Hematopoietic multipotent progenitor cell treated with erythropoietin and hydrocortisone succinate and interleukin-3 and kit ligand, for 8 days (in vitro differentiated cells): ENCODE measurements at regions not wholly inside any gene's neighbourhood (a gene's known extent, or its start where the extent isn't known, plus 50 kb on each side); places are given as distances from the start of the nearest gene placed in this dataset.

Experiments
- DNase-seq: peaks from one replicate; pipeline ENCODE4 v3.0.0-alpha.2; 2015

DNA sequence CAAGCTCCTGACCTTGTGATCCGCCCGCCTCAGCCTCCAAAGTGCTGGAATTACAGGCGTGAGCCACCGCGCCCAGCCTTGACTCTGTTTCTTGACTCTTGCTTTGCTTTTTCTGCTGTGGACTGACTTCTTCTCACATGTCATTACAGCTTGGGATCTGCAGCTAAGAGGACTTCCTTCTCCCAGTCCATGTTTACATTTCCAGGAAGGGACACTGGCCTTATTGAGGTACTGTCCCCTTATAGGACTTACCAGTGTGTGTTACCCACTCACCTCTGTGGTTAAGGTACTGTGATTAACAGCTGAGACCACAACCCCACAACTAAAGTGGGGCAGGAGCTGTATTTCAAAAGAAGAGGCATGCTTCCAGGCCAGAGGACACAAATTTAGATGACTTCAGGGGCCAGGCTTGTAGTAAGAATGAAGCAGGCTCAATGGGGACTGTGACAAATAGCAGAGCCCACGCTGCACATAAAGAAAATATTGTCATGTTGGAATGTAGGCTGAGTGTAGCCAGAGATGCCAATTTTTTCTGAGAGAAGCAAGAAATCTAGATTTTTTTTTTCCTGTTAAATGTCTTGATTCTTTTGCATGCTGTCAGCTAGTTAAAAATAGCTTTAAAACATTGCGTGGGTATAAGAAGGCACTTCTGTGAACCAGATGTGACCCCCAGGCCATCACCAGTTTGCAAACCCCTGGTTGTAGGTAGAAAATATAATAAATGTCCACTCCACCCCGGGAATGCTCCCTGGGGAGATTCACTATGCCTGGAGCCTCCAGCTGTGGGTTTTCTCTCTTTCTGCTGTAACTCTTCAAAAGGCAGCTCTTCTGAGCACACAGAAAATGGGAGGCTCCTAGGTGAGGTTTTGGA, 75.0 kb downstream of the PTPDC1 start:
- DNase-seq: no peak

DNA sequence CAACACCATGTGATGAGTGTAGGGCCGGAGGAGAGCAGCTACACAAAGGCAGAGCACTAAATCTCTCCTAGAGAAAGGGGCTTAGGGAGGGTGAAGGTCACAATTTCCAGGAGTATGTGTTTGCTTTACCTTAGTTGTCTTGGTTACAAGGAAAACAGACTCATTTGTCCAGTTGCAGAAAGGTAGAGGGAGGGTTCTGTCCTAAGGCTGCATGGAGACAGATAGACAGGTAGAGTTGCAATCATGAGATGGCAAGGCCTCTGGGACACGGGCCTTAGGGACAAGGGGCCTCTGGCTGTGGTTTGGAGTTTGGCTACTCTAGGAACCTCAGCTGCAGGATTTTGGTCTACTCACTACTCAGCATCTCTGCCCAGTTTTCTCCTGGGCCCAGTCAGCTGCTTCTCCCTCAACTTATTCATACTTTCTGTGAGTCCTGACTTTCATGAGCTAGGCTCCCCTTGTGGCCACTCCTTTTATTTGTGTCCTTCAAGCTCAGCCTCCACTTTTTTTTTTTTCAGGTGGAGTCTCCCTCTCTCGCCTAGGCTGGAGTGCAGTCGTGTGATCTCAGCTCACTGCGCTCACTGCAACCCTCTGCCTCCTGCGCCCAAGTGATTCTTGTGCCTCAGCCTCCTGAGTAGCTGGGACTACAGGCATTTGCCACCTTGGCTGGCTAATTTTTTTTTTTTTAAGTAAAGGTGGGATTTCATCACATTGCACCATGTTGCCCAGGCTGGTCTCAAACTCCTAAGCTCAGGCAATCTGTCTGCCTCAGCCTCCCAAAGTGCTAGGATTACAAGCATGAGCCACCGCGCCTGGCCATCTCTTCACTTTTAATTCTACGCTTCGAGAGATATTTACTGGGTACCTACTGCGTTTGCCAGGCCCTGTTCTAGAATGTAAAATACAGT, 76.6 kb downstream of the PTPDC1 start:
- DNase-seq: no peak

DNA sequence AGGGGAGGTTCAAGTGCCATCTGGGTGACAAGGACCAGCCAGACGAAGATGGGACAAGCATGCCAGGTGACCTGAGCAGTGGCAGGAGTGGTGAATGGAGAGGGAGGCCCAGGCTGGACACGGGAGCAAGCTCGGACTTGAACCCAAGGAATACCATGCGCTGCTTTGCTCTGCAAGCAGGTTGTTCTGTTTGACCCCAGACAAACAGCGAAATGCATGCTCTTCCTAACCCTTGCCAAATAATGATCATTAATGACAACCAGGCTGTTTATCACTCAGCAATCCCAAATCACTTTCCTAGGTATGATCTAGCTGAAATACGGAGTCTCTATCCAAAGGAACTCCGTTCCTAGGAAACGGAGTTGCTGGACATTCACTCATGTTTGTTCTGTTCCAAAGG, 77.4 kb downstream of the PTPDC1 start:
- DNase-seq: no peak

DNA sequence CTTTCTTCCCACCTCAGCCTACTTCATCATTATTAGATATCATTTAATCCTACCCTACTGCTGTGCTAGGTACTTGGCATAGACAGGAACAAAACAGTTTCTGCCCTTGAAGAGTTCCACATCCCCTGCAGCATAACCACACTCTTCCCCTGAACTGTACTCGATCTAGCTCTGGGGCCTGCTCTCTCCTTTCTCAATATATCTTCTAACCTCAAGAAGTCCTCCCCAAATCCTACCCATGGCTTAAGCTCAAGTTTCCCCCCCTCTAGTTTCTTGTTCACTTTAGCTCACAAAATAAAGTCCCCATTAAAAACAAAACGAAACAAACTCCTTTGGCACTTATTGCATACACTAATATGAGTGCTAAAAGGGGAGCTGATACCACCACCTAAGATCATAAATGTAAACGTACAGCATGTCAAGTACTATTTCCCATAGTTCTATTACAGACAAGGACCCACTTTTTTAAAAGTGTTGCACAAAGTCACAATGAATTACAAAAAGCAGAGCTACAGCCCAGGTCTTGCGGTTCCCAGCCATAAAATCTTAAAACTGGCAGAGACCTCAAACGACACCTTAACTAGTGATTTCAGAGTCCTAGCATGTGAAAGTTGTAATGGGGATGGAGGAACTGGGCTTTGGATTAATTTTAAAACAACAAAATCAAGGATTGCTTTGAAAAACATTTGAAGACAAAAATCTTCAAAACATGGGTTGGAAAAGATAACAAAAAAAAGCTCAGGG, 80.7 kb downstream of the PTPDC1 start:
- no peak for DNase-seq

DNA sequence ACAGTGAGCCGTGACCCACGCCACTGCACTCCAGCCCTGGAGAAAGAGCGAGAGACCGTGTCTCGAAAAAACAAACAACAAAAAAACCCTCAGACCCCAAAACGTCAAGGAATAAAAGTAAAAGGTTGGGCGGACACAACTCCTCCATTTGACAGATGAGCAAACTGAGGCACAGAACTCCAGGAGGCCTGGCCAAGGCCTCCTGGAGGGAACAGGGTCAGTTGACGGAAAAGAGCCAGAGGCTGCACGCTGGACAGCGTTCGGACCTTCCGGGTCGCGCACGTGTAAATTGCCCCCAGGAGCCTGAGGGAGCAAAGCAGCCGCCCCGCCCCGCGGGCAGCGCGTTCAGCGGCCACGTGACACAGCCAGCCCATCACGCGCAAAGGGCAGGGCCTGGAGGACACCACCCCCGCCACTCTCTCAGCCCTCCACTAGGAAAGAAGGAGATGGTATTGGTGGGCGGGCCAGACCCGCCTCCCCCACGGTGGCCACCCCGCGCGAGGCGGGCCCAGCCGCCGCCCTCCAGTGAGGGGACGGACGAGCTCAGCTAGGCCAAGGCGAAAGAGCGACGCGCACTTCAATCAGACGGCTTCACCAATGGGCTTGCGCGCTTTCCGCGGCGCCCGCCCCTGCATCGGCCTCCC, 81.5 kb downstream of the PTPDC1 start:
- peak; percentile 98 for DNase-seq

DNA sequence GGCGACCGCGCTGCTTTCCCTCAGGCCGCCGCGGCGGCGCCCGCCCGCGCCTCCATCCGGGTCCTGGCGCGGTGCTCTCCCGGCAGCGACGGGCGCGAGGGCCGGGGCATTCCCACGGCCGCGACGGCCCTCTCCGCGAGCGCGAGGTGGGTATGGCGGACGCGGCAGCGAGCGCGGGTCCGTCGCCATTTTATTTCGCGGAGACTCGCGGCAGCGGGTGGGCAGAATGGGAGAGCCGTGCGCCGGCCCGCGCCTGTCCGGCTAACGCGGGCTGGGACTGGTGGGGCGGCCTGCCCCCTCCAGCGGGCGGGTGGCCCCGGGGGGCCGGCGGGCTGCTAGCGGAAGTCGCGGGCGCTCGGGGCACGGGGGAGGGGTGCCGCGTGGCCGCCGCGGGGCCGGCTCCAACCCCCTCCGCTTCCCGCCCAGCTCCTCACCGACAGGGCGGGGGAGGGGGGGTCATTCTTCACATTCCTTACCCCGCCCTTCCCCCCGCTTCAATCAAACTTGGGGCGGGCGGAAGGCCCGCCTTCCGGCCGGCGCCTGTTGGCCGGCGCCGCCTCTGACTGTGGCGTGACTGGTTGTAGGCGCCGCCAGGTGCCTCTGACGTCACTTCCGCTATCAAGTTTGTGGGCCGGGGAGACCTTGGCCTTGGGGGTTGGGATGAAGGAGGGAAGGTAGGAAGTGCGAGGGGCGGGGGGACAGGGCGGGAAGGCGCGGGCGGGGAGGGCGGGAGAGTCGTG, 82.1 kb downstream of the PTPDC1 start:
- peak; percentile 99 for DNase-seq

DNA sequence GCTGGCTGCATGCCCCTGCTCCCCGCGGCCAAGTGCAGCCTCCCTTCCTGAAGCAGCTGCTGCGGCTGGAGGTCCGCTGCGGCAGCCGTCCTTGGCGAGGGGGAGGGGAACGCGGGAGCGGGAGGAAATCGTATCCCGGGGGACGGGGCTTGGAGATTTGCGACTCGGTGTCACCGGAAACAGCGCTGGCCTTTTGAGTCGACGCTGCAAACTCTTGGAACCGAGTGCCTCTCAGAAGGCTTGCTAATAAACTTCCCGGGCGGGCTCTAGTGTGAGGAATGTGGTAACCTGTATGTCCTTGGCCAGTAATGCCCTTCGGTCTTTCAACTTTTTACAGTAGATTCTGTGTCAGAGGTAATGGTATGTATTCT, 82.7 kb downstream of the PTPDC1 start:
- no peak for DNase-seq

DNA sequence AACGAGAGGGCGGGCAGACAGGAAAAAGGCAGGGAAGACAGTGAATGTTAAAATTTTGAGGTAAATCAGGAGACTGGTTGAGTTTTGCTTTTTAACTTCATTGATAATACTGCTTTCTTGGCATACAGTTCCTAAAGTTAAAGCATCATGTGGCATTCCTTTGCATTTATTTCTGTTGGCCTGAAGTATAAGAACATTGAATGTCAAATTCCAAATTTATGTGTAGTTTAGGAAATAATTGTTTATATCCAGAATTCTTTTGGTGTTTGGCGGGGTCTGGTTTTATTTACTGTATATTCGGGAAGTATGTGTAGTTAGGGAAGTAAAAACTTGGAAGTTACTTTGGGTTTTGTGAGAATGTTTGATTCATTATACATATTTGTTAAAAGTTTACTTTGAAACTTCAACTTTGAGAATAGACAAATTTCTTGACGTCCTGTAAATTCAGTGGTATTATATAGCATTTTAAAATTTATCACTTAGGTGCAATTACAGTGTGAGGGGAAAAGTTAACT, 83.2 kb downstream of the PTPDC1 start:
- DNase-seq: no peak

DNA sequence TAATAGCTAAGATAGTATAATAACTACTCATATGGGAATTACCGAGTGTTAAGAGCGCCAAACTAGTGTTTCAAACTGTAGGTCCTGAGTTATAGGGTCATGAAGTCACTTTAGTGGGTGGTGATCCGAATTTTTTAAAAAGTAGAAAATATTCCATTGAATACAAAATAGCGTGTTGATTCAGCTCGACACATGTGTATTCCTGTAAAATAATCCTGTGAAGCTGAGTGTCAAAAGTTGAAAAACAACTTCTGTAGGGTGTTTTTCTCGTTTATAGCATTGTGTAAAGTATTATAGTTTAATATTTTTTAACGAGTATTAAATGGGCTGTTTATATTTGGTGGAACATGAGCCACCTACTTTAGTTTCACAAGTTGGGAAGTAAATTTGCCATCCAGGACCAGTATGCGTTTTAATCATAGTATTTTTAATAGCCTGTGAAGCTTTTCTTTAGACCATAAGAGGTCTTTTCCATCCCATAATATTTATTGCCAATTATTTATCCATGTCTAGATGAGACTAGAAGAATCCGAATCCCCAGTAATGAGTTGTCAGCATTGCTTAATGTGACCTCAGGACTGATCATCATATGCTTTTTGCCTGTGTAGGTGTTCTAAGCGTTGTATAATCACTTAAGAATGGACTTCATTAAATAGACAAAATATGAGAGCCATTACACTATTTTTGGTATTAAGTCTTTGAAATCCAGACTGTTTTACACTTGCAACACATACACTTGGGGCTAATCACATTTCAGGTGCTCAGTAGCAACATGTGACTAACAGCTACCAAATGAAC, 84.1 kb downstream of the PTPDC1 start:
- DNase-seq: no peak

DNA sequence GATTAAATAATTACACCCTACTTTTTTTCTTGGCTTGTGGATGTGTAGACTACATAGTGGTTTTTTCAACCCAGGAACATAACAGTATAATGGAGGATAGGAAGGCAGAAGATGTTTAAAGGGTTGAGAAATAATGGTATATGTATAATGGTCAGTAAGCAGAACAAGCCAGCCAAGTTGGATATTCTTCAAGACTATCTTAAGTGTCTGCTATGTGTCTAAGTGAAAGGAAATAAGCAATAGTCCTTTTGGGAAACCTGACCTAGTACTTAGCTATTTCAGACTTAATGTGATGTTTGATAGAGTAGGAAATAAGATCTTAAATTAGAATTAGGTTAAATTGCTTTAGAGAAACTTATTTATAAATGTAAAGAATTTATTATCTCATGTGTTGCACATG, 85.7 kb downstream of the PTPDC1 start:
- no peak for DNase-seq

DNA sequence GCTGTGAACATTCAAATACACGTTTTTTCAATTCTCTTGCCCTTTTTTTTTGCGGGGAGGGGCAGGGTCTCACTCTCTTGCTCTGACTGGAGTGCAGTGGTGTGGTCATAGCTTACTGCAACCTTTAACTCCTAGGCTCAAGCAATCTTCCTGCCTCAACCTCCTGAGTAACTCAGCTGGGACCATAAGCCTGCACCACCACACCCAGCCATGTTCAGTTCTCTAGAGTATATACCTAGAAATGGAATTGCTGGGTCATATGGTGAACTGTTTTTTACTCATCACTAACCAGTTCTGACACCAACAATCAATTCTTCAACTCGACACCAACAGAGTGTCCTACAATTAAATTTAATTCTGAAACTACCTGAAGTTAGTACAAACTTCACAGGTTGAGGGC, 85.5 kb upstream of the ZNF169 start:
- DNase-seq: no peak

DNA sequence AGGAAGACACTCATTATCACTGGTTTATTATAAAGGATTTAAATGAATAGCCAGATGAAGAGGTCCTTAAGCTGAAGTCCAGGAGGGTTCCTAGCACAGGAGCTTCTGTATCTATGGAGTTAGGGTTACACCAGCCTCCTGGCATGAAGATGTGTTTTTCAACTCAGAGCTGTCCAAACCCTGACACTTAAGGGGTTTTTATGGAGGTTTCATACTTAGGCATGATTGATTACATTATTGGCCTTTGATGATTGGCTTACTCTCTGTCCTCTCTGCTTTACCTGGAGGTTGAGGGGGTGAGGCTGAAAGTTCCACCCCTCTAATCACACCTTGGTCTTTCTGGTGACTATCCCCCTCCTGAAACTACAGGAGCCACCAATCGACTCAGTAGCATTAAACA, 84.9 kb upstream of the ZNF169 start:
- no peak for DNase-seq

DNA sequence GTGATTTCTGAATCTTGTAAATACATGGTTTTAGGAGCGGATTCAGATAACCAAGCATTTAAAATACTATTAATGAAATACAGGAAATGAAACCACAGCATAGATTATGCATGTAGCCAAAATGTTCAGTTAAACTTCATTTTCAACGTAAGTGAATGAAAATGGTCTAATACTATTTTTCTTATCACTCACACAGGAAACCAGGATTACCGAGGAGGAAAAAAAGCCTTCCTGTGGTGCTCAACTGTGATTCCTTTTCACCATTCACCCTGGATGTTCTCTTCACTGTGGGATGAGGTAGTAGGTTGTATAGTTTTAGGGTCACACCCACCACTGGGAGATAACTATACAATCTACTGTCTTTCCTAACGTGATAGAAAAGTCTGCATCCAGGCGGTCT, 83.4 kb upstream of the ZNF169 start:
- no peak for DNase-seq

DNA sequence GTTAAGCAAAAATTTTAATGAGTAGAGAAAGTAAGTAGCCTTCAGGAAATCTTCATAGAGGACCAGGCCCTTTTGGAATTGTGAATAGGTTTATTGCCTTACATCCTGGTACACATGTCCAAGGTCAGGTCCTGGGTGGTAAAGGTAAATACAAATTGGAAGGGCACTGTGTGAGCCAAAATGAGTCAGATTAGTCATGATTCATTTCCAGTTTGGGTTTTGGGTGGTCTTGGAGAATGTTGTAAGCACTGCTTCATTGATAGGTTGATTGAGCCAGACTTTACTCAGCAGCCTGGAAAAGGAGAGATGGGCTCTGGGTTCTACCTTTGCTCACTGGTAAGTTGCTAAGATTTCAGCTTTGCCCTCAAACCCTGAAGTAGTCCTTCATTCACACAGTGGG, 82.5 kb upstream of the ZNF169 start:
- no peak for DNase-seq

DNA sequence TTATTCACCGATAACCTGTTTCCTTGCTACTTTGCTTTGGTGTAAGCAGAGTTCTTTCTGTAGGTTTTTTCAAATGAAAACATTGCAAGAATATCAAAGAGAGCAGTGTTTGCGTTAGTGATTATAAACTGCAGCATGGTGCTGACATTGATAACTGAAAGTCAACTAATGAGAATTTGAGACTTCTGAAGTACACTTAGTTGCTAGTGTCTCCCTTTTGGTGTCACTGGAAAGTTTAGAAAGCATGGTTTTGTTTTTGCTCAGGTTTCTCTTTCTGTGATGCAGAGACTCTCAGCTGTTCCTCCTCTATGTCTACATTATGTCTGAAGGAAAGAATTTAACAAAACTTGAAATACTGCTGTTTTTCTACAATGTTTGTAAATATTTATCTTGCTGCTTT, 80.2 kb upstream of the ZNF169 start:
- DNase-seq: no peak

DNA sequence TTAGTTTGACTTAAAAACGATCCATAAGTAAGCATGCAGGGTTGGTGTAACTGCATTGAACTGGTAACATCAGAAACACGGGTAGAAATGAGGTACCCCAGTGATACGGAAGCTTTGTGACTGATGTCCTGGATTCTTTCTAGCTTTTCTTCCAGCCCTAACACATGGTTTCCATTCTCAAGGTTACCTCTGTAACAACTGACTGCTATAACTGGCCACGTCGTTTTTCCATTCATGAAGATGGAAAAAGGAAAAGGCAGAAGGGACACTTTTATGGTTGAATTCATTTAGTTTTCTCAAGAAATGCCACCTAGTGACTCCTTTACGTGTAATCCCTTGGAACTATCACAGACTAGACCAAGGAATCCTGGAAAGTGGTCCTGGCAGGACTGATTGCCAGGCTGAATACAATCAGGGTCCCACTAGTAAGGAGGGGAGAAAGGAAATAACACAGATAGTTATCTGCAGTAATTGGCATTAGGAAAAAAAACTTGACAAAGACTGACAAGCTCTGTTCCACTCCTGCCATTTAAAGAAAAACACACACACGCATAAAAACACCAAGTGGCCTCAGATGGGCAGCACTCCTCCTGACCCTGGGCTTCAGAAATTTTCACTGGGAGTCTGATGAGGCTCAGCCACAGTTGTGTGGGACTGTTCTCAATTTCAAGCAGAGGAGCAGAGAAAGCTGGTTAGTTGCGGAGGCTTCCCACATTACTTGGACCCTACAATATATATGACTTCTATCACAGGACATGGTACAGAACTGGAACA, 77.5 kb upstream of the ZNF169 start:
- no peak for DNase-seq

DNA sequence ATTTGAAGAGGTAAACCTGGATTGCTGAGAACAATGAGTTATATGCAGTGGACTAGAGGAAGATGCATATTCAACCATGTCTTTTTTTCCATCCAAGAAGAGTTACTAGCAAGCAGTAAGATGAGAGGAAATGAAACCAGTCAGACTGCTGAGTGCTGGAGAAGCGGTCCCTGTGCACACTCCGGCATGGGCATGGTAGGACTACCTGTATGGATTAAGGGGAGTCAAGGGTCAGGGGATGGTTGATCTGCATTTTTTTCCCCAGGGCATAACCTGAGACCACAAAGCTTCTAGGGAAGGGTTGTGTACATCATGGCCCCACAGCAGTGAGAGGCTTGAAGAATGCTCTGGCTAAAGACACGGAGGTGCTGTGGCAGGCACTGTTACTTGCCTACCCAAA, 76.6 kb upstream of the ZNF169 start:
- DNase-seq: no peak

DNA sequence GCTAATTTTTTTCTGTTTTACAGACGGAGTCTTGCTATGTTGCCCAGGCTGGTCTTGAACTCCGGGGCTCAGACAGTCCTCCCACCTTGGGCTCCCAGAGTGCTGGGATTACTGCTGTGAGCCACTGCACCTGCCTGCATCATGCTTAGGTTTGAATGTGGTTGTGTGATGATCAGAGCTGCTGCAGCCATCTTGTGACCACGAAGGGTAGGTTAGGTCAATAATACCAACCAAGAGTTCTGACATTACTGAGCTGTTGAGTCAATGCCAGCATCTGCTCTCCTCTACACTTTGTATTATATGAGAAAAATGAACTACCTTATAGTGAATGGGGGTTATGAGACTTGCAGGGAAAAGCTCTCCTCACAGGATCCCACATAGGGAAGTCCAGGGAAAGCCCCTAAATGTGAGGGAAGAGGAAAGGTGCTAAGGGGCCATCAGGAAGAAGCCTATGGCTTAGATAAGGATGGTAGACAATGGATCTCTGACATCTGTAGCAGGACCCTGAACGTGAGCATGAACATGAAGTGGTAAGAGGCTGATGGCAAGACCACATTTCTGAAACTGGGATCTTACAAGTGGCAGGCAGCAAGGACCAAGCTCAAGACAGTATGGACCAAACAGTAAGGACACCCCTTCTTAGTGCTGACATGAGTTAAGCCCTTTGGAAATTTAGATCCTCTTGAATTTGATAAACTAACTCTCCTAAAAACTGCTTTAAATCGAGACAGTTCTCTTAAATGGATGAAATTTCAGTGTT, 75.7 kb upstream of the ZNF169 start:
- no peak for DNase-seq

DNA sequence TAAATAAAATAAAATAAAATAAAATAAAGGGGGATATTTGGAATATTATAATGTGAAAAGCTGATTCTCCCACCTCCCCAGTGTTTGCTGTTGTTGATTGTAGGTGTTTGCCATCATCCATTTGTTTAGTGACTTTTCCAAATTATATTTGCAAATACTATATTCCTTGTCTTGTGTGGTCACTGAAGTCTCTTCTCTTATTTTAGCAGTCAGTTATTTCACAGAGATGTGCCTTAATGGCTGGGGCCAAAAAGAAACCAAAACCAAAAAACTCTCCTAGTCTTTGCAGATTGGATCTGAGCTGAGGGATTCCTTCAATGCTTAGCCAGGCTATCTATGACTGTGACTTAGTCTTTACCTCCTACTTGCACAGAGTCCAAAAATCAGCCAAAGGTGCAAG, 70.9 kb upstream of the ZNF169 start:
- no peak for DNase-seq
